GM23248 (cell line): ENCODE measurements at regions not wholly inside any gene's neighbourhood (a gene's known extent, or its start where the extent isn't known, plus 50 kb on each side); places are given as distances from the start of the nearest gene placed in this dataset.

ENCODE experiments used
- DNase-seq: peaks from one replicate; pipeline ENCODE4 v3.0.0-alpha.2; 2015
- H2AFZ ChIP-seq: fragments of 200-600 bp; sonication (generic); 2 replicates; pipeline ENCODE4 v1.6.1; 2016; ENCODE audit warnings: antibody characterized with exemption
- H3F3A ChIP-seq: fragments of 200-600 bp; sonication (generic); 2 replicates; pipeline ENCODE4 v1.6.1; 2016; ENCODE audit warnings: mild to moderate bottlenecking, antibody characterized with exemption, mixed run types; ENCODE audit not compliant: insufficient read depth
- H3K27ac ChIP-seq: fragments of 200-600 bp; sonication (generic); 2 replicates; pipeline ENCODE4 v1.5.1; 2016; ENCODE audit warnings: mild to moderate bottlenecking
- H3K27me3 ChIP-seq: fragments of 200-600 bp; sonication (generic); replicated peaks from 2 replicates; pipeline ENCODE4 v1.6.1; 2016; ENCODE audit warnings: mild to moderate bottlenecking; ENCODE audit not compliant: insufficient read depth
- H3K36me3 ChIP-seq: fragments of 200-600 bp; sonication (generic); 2 replicates; pipeline ENCODE4 v1.6.1; 2016; ENCODE audit warnings: low read depth, mild to moderate bottlenecking
- H3K4me1 ChIP-seq: fragments of 200-600 bp; sonication (generic); 2 replicates; pipeline ENCODE4 v1.6.1; 2016; ENCODE audit warnings: mild to moderate bottlenecking; ENCODE audit not compliant: insufficient read depth
- H3K4me2 ChIP-seq: fragments of 200-600 bp; sonication (generic); one replicate; pipeline ENCODE4 v1.6.1; 2016; ENCODE audit warnings: mild to moderate bottlenecking; ENCODE audit not compliant: unreplicated experiment
- H3K4me3 ChIP-seq: fragments of 200-600 bp; sonication (generic); 2 replicates; pipeline ENCODE4 v1.5.1; 2016; ENCODE audit warnings: mild to moderate bottlenecking
- H3K79me2 ChIP-seq: fragments of 200-600 bp; sonication (generic); 2 replicates; pipeline ENCODE4 v1.6.1; 2016; ENCODE audit warnings: mild to moderate bottlenecking; ENCODE audit not compliant: insufficient read depth
- H3K9ac ChIP-seq: fragments of 200-600 bp; sonication (generic); 2 replicates; pipeline ENCODE4 v1.6.1; 2016; ENCODE audit warnings: mild to moderate bottlenecking
- H3K9me2 ChIP-seq: fragments of 200-600 bp; sonication (generic); 2 replicates; pipeline ENCODE4 v1.6.1; 2016; ENCODE audit warnings: mixed run types, mild to moderate bottlenecking, moderate library complexity; ENCODE audit not compliant: insufficient read depth
- H3K9me3 ChIP-seq: fragments of 200-600 bp; sonication (generic); one replicate; pipeline ENCODE4 v1.6.1; 2017; ENCODE audit warnings: low read depth
- H4K20me1 ChIP-seq: fragments of 200-600 bp; sonication (generic); 2 replicates; pipeline ENCODE4 v1.6.0; 2016; ENCODE audit not compliant: insufficient read depth
- EZH2 ChIP-seq: fragments of 200-600 bp; sonication (generic); IDR thresholded peaks from 2 replicates; pipeline ENCODE4 v1.6.1; 2018; ENCODE audit warnings: antibody characterized with exemption, mild to moderate bottlenecking; ENCODE audit not compliant: insufficient read depth, poor library complexity, severe bottlenecking
- EZH2phosphoT487 ChIP-seq: fragments of 200-600 bp; sonication (generic); IDR thresholded peaks from 2 replicates; pipeline ENCODE4 v1.6.1; 2018; ENCODE audit warnings: antibody characterized with exemption, moderate library complexity, mild to moderate bottlenecking, low read depth; ENCODE audit not compliant: insufficient read depth
- WGBS, 2 experiments: methylation state at CpG; one replicate each; pipeline ENCODE4 v1.1.6; 2015 to 2017; ENCODE audit warnings: low lambda C conversion rate in 2 of 2, low coverage in 1 of 2; ENCODE audit errors: missing lambda C conversion rate in 2 of 2; 5-methylcytosine and 5-hydroxymethylcytosine counted together
- in situ Hi-C: fragments of 300-500 bp; cut with MboI; formaldehyde crosslinking; loops from 2 replicates; pipeline ENCODE4 v1.15.0; 2020

- Histone ChIP-seq H3K79me2 (no peaks in the 10 kb centered on the region), H3K27ac (no peak overlapping the region), H3K9me3 (no peaks in the 10 kb centered on the region), H3K4me1 (peaks cover 29% of the 10 kb centered on the region), H2AFZ (no peak overlapping the region), H3K27me3 (no peaks in the 10 kb centered on the region), H3K4me3 (no peak overlapping the region), H4K20me1 (no peaks in the 10 kb centered on the region), H3K4me2 (no peak overlapping the region), H3F3A (peaks cover 11% of the 10 kb centered on the region; the same call in 1 of the 2 replicates), H3K9me2 (no peaks in the 10 kb centered on the region), H3K36me3 (no peaks in the 10 kb centered on the region), H3K9ac (no peak overlapping the region)
- TF ChIP-seq EZH2 (no peak), EZH2phosphoT487 (no peak)
- 87 to 89% methylated on average over 4 of the region's 4 CpGs for WGBS, 2 experiments
- DNase-seq, result no peak
- in situ Hi-C loops, result no loop called here
Measured at GRCh38 chr20:58600756-58601155, 50.3 kb upstream of the STX16 start.

GRCh38 chr20:58599966-58600365, 51.1 kb upstream of the STX16 start:
- H3K4me2 ChIP-seq, result no peak overlapping the region
- TF ChIP-seq EZH2phosphoT487, result no peak
- no peak for TF ChIP-seq EZH2
- H4K20me1 ChIP-seq, result no peaks in the 10 kb centered on the region
- H3K9ac ChIP-seq, result no peak overlapping the region
- H3K27ac ChIP-seq, result no peak overlapping the region
- peaks cover 11% of the 10 kb centered on the region; the same call in 1 of the 2 replicates for H3F3A ChIP-seq
- H2AFZ ChIP-seq, result no peak overlapping the region
- no peaks in the 10 kb centered on the region for H3K27me3 ChIP-seq
- in situ Hi-C loops, result no loop called here
- no peaks in the 10 kb centered on the region for H3K36me3 ChIP-seq
- H3K9me2 ChIP-seq, result no peaks in the 10 kb centered on the region
- no peaks in the 10 kb centered on the region for H3K9me3 ChIP-seq
- peaks cover 29% of the 10 kb centered on the region for H3K4me1 ChIP-seq
- WGBS, 2 experiments, result 91 to 92% methylated on average over 10 of the region's 10 CpGs
- no peak overlapping the region for H3K4me3 ChIP-seq
- no peak for DNase-seq
- no peaks in the 10 kb centered on the region for H3K79me2 ChIP-seq

- in situ Hi-C loops, result no loop called here
- H3K4me1 ChIP-seq, result peaks cover 20% of the 10 kb centered on the region
- H3K4me2 ChIP-seq, result no peak overlapping the region
- H3F3A ChIP-seq, result peaks cover 3% of the 10 kb centered on the region; the same call in 1 of the 2 replicates
- H3K9ac ChIP-seq, result no peak overlapping the region
- H3K9me3 ChIP-seq, result no peaks in the 10 kb centered on the region
- no peaks in the 10 kb centered on the region for H4K20me1 ChIP-seq
- 35 to 40% methylated on average over 6 of the region's 6 CpGs for WGBS, 2 experiments
- no peak for TF ChIP-seq EZH2
- TF ChIP-seq EZH2phosphoT487, result no peak
- DNase-seq, result peak; percentile 73
- H2AFZ ChIP-seq, result peak overlapping the region; percentile 25; the same call in 1 of the 2 replicates
- no peaks in the 10 kb centered on the region for H3K27me3 ChIP-seq
- no peaks in the 10 kb centered on the region for H3K36me3 ChIP-seq
- H3K9me2 ChIP-seq, result no peaks in the 10 kb centered on the region
- H3K27ac ChIP-seq, result no peak overlapping the region
- no peaks in the 10 kb centered on the region for H3K79me2 ChIP-seq
- H3K4me3 ChIP-seq, result no peak overlapping the region
Measured at GRCh38 chr20:58598211-58599015, 52.7 kb upstream of the STX16 start.

- WGBS, 2 experiments, result 19 to 22% methylated on average over 18 of the region's 18 CpGs
- TF ChIP-seq EZH2, result no peak
- no peak for TF ChIP-seq EZH2phosphoT487
- Histone ChIP-seq H3K79me2 (no peaks in the 10 kb centered on the region), H3K9me2 (no peaks in the 10 kb centered on the region), H3K4me3 (no peak overlapping the region), H2AFZ (peak overlapping the region; percentile 53), H3K36me3 (no peaks in the 10 kb centered on the region), H3F3A (no peaks in the 10 kb centered on the region), H3K9me3 (no peaks in the 10 kb centered on the region), H3K4me2 (peak overlapping the region; percentile 4), H3K27me3 (no peaks in the 10 kb centered on the region), H4K20me1 (no peaks in the 10 kb centered on the region), H3K4me1 (peaks cover 19% of the 10 kb centered on the region), H3K27ac (no peak overlapping the region), H3K9ac (peak overlapping the region; percentile 48; the same call in 1 of the 2 replicates)
- DNase-seq, result peak; percentile 27
- in situ Hi-C loops, result no loop called here
Measured at GRCh38 chr20:58597249-58597891, 53.7 kb upstream of the STX16 start.
